ENCODE measurements at regions not wholly inside any gene's neighbourhood (a gene's known extent, or its start where the extent isn't known, plus 50 kb on each side); places are given as distances from the start of the nearest gene placed in this dataset.
"Not testable (repeated sequence)": the region's sequence is repeated elsewhere in the genome, so short reads cannot be mapped to it uniquely, and the experiment has no call there.

DNA sequence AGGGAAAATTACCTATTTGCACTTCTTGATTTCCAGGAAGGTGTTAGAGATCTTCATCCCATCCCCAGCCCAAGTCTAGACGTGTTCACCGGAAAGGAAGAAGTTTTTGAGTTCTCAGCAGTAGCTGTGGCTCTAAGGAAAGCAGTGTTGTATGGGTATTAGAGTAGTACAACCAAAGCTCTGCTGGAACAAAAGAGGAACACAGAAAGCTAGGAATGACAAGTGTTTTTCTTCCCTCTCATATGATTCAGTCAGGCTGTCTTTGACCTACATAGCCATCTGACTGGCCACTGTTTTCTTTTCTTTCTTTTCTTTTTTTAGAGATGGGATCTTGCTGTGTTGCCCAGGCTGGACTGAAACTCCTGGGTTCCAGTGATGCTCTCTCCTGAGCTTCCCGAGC, 82.7 kb upstream of the SLC39A10 start:
- Histone ChIP-seq H3K4me3 (ENCODE audit: insufficient read depth, low read length) (no peak overlapping the region), H3K79me2 (ENCODE audit: insufficient read depth, low read length) (no peaks in the 10 kb centered on the region), H3K4me1 (ENCODE audit: insufficient read depth, low read length) (peaks cover 23% of the 10 kb centered on the region), H3K36me3 (ENCODE audit: insufficient read depth, low read length) (no peaks in the 10 kb centered on the region), H2AFZ (ENCODE audit: low read length) (peak overlapping the region; percentile 68), H3K27ac (ENCODE audit: low read depth, low read length) (peak overlapping the region; percentile 54), H3K27me3 (ENCODE audit: insufficient read depth, low read length) (no peaks in the 10 kb centered on the region), H3K9me3 (ENCODE audit: low read depth, low read length) (no peaks in the 10 kb centered on the region), H4K20me1 (ENCODE audit: insufficient read depth, low read length) (no peaks in the 10 kb centered on the region), H3K4me2 (ENCODE audit: insufficient read depth, low read length) (no peak overlapping the region)
- no peak for DNase-seq (ENCODE audit: insufficient read length, low spot score, missing footprints)
- TF ChIP-seq, protein P1, sequence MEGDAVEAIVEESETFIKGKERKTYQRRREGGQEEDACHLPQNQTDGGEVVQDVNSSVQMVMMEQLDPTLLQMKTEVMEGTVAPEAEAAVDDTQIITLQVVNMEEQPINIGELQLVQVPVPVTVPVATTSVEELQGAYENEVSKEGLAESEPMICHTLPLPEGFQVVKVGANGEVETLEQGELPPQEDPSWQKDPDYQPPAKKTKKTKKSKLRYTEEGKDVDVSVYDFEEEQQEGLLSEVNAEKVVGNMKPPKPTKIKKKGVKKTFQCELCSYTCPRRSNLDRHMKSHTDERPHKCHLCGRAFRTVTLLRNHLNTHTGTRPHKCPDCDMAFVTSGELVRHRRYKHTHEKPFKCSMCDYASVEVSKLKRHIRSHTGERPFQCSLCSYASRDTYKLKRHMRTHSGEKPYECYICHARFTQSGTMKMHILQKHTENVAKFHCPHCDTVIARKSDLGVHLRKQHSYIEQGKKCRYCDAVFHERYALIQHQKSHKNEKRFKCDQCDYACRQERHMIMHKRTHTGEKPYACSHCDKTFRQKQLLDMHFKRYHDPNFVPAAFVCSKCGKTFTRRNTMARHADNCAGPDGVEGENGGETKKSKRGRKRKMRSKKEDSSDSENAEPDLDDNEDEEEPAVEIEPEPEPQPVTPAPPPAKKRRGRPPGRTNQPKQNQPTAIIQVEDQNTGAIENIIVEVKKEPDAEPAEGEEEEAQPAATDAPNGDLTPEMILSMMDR (IDR thresholded peaks at IDR 0.05; ENCODE audit: extremely low read depth, low read depth, low read length), result no peak

DNA sequence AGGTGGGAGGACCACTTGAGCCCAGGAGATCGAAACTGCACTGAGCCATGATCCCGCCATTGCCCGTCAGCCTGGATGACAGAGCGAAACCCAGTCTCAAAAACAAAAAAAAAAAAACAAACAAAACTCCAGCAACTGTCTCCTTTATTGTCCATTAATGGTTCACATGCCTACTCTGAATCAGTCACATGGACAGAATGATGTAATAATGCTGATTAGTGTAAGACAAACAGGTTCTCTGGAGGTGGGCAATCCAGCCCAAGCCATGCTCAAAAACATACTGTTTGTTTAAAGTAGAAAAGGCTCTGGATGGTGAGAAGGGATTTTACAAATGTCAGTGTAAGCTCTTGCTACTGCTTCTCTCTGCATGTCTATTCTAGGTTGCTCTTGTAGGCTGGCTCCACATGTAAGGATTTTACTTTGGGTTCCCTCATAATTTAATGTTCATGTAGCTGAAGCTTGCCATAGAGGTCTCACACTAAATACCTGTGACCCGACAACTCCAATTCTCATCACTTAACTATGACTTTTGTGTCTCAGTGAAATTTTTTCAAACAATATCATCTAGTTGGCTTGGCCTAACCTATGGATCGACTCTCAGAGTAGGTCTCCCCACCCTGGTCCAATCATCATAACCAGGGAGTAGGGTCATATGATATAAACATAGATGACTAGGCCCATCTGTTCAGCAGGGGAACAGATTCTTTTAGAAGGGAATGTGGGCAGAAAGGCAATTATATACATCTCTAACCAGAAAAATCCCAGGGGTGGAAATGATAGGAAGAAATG, 83.9 kb upstream of the SLC39A10 start:
- H3K4me2 ChIP-seq (ENCODE audit: insufficient read depth, low read length), result no peak overlapping the region
- H3K4me1 ChIP-seq (ENCODE audit: insufficient read depth, low read length), result peaks cover 23% of the 10 kb centered on the region
- DNase-seq (ENCODE audit: insufficient read length, low spot score, missing footprints), result no peak
- no peak overlapping the region for H3K27ac ChIP-seq (ENCODE audit: low read depth, low read length)
- peak overlapping the region; percentile 36 for H2AFZ ChIP-seq (ENCODE audit: low read length)
- no peaks in the 10 kb centered on the region for H3K27me3 ChIP-seq (ENCODE audit: insufficient read depth, low read length)
- no peak overlapping the region for H3K4me3 ChIP-seq (ENCODE audit: insufficient read depth, low read length)
- H3K36me3 ChIP-seq (ENCODE audit: insufficient read depth, low read length), result no peaks in the 10 kb centered on the region
- H4K20me1 ChIP-seq (ENCODE audit: insufficient read depth, low read length), result no peaks in the 10 kb centered on the region
- TF ChIP-seq, protein P1 (IDR thresholded peaks at IDR 0.05; ENCODE audit: extremely low read depth, low read depth, low read length), result no peak
- H3K79me2 ChIP-seq (ENCODE audit: insufficient read depth, low read length), result no peaks in the 10 kb centered on the region
- H3K9me3 ChIP-seq (ENCODE audit: low read depth, low read length), result no peaks in the 10 kb centered on the region

DNA sequence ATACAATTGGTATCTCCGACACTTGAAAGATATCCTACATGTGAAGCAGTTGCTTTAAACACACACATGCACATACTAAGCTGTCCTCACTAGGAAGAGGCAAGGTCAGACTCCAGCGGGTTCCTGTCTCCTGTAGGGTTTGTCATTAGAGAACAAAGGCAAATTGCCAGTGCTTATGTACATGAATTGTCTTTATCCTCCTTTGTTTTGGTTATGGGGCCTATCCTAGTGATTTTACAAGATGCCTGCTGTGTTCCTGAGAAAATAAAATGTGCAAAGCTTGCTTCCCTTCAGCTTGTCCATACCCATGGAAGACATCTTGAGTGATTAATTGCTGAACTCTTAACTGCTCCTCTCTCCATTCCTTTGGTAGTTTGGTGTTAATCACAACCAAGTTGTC, 86.7 kb upstream of the SLC39A10 start:
- H3K4me3 ChIP-seq (ENCODE audit: insufficient read depth, low read length), result no peak overlapping the region
- H3K4me2 ChIP-seq (ENCODE audit: insufficient read depth, low read length), result no peak overlapping the region
- TF ChIP-seq, protein P1 (IDR thresholded peaks at IDR 0.05; ENCODE audit: extremely low read depth, low read depth, low read length), result no peak
- peak overlapping the region; percentile 28 for H2AFZ ChIP-seq (ENCODE audit: low read length)
- no peak for DNase-seq (ENCODE audit: insufficient read length, low spot score, missing footprints)
- H3K36me3 ChIP-seq (ENCODE audit: insufficient read depth, low read length), result no peaks in the 10 kb centered on the region
- H3K79me2 ChIP-seq (ENCODE audit: insufficient read depth, low read length), result no peaks in the 10 kb centered on the region
- H3K27me3 ChIP-seq (ENCODE audit: insufficient read depth, low read length), result no peaks in the 10 kb centered on the region
- no peaks in the 10 kb centered on the region for H4K20me1 ChIP-seq (ENCODE audit: insufficient read depth, low read length)
- peaks cover 20% of the 10 kb centered on the region for H3K4me1 ChIP-seq (ENCODE audit: insufficient read depth, low read length)
- no peak overlapping the region for H3K27ac ChIP-seq (ENCODE audit: low read depth, low read length)
- no peaks in the 10 kb centered on the region for H3K9me3 ChIP-seq (ENCODE audit: low read depth, low read length)

DNA sequence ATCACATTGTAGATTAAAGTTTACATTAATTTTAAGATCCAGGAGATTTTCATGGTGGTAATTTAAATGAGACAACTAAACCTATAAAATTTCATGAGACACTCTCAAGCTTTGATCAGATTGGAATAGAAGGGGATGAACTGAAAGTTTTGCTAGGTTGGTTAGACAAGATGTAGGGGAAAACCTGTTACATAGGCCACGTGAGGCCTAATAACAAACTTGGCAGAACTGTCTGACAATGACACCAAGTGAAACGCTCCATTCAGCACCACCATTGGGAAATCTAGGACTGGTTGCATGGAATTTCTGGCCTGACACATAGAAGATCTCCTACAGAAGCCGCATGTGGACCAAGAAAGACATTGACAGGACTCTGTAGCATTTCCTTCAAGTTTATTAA, 87.8 kb upstream of the SLC39A10 start:
- no peaks in the 10 kb centered on the region for H3K79me2 ChIP-seq (ENCODE audit: insufficient read depth, low read length)
- no peak overlapping the region for H2AFZ ChIP-seq (ENCODE audit: low read length)
- no peak overlapping the region for H3K4me3 ChIP-seq (ENCODE audit: insufficient read depth, low read length)
- H4K20me1 ChIP-seq (ENCODE audit: insufficient read depth, low read length), result no peaks in the 10 kb centered on the region
- H3K27me3 ChIP-seq (ENCODE audit: insufficient read depth, low read length), result no peaks in the 10 kb centered on the region
- H3K9me3 ChIP-seq (ENCODE audit: low read depth, low read length), result no peaks in the 10 kb centered on the region
- no peak overlapping the region for H3K27ac ChIP-seq (ENCODE audit: low read depth, low read length)
- H3K4me1 ChIP-seq (ENCODE audit: insufficient read depth, low read length), result peaks cover 19% of the 10 kb centered on the region
- H3K4me2 ChIP-seq (ENCODE audit: insufficient read depth, low read length), result no peak overlapping the region
- no peaks in the 10 kb centered on the region for H3K36me3 ChIP-seq (ENCODE audit: insufficient read depth, low read length)
- TF ChIP-seq, protein P1 (IDR thresholded peaks at IDR 0.05; ENCODE audit: extremely low read depth, low read depth, low read length), result no peak
- no peak for DNase-seq (ENCODE audit: insufficient read length, low spot score, missing footprints)

DNA sequence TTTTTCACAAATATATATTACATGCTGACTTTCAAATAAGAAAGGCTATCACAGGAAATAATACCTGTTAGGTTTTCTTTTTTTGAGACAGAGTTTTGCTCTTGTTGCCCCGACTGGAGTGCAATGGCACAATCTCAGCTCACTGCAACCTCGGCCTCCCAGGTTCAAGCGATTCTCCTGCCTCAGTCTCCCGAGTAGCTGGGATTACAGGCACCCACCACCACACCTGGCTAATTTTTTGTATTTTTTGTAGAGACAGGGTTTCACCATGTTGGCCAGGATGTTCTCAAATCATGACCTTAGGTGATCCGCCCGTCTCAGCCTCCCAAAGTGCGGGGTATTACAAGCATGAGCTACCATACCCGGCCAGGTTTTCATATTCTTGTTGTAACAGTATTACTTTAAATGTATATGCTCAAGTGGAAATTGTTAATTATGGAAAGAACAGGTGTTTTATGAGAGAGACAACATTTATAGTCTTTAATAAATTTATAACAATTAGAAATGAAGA, 92.3 kb upstream of the SLC39A10 start:
- DNase-seq (ENCODE audit: insufficient read length, low spot score, missing footprints); H3K9me3 ChIP-seq (ENCODE audit: low read depth, low read length); H3K27me3 ChIP-seq (ENCODE audit: insufficient read depth, low read length); H3K79me2 ChIP-seq (ENCODE audit: insufficient read depth, low read length); H3K36me3 ChIP-seq (ENCODE audit: insufficient read depth, low read length); H3K4me3 ChIP-seq (ENCODE audit: insufficient read depth, low read length); H2AFZ ChIP-seq (ENCODE audit: low read length); H3K4me2 ChIP-seq (ENCODE audit: insufficient read depth, low read length); H4K20me1 ChIP-seq (ENCODE audit: insufficient read depth, low read length): not testable (repeated sequence)
- Histone ChIP-seq H3K27ac (ENCODE audit: low read depth, low read length) (peak overlapping the region; percentile 96), H3K4me1 (ENCODE audit: insufficient read depth, low read length) (peaks cover 57% of the 10 kb centered on the region)

Data from osteoblast (primary cell).